Motor neuron (in vitro differentiated cells): ENCODE measurements at regions not wholly inside any gene's neighbourhood (a gene's known extent, or its start where the extent isn't known, plus 50 kb on each side); places are given as distances from the start of the nearest gene placed in this dataset.
"Not testable (repeated sequence)": the region's sequence is repeated elsewhere in the genome, so short reads cannot be mapped to it uniquely, and the experiment has no call there.

Experiments used
- ATAC-seq, 8 experiments: fragments of 200-7000 bp; cut with Tn5 transposase; replicated peaks in 6 of 8; 2 replicates each; pipeline ENCODE4 v1.8.0; 2021; ENCODE audit warnings: mild to moderate bottlenecking in 8 of 8, moderate library complexity in 8 of 8
- H3K27ac ChIP-seq, 2 donors: fragments of 250-450 bp; sonication (Bioruptor Pico); 2 replicates each; pipeline ENCODE4 v1.9.0; 2021; ENCODE audit warnings: antibody characterized with exemption in 2 of 2, mild to moderate bottlenecking in 2 of 2, moderate library complexity in 1 of 2
- H3K4me1 ChIP-seq, 2 donors: fragments of 250-450 bp; sonication (Bioruptor Pico); replicated peaks in 1 of 2; 2 replicates each; pipeline ENCODE4 v1.6.1; 2021; ENCODE audit warnings: antibody characterized with exemption in 2 of 2, mild to moderate bottlenecking in 2 of 2, moderate library complexity in 1 of 2
- H3K4me3 ChIP-seq, 5 donors: fragments of 250-450 bp; sonication (Bioruptor Pico); 2 replicates each; pipeline ENCODE4 v1.9.0; 2021; ENCODE audit warnings: antibody characterized with exemption in 5 of 5, mild to moderate bottlenecking in 5 of 5, moderate library complexity in 4 of 5
- WGBS, 10 experiments: fragments of 450-650 bp; shearing (Covaris generic); methylation state at CpG; one replicate each; pipeline ENCODE4 v1.0.0; 2022; 5-methylcytosine and 5-hydroxymethylcytosine counted together
- in situ Hi-C, 9 experiments: fragments of 400-800 bp; cut with MboI; loops; one replicate each; pipeline ENCODE4 v1.15.0; 2021; ENCODE audit warnings: low sequenced_read_pairs in 9 of 9, low pct_unique_long_range_greater_than_20kb in 2 of 9; ENCODE audit not compliant: unreplicated experiment in 9 of 9

GRCh38 chr7:106348231-106348630, 63.4 kb upstream of the NAMPT start:
- H3K27ac ChIP-seq = no peak overlapping the region
- no peaks in the 10 kb centered on the region for H3K4me1 ChIP-seq
- in situ Hi-C loops = no loop called here
- no peak for ATAC-seq
- no peak overlapping the region for H3K4me3 ChIP-seq

DNA sequence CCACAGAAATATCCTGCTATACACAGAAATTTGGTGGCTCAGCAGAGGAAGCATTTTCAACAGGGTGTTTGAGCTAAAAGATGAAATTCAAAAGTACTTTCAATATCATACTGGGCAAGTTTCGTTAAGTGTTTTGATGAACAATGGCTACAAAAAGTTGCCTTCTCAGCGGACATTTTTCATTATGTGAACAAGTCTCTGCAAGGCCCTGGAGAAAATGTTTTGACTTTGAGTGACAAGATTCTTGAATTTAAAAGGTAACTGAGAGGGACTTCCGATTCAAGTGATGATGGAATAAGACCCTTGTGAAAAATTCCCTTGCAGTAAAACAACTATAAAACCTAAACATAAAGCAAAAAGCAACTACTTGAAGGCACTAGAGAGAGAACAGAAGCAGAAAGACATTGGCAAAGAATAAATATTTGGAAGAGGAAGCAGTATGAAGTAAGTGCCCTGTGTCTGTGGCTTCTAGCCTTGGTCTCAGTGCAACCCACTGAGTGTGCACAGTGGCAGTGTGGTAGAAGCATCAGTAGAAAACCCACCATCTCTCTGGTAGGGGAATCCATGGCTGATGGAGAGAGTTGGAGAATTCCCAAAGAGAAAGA, 62.5 kb upstream of the NAMPT start:
- in situ Hi-C loops = no loop called here
- 75 to 97% (median 90%) methylated on average over 1 to 3 of the region's 3 CpGs for WGBS, 10 experiments
- H3K27ac ChIP-seq = no peak overlapping the region
- H3K4me1 ChIP-seq = no peaks in the 10 kb centered on the region
- no peak overlapping the region for H3K4me3 ChIP-seq
- no peak for ATAC-seq

DNA sequence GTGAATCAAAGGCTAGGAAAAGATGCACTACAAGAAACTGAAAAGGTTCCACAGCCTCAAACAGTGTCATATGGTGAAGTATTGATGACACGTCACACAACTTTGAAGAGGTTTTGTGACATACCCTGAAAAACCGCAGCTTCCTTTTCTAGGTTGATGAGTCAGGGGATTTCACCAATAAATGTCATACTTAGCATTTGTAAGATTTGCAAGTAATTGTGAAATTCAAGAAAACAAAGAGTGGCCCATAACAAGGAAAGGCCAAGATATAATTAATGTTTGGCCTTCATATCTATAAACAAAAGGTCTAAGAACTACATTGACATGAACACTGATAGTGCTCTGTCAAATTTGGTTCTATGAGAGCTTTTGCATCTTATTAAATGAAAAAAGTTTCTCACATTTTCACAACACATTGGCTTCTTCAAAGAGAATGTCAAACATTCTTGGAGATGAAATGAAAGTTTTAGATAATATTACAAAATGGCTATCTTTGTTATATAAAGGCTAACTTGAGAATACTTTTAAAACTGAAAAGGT, 62.0 kb upstream of the NAMPT start:
- no peak overlapping the region for H3K4me3 ChIP-seq
- ATAC-seq = peak in 2 of 8 experiments; percentile 92 to 96
- WGBS, 10 experiments = 0 to 100% (median 80%) methylated on average over 1 to 2 of the region's 2 CpGs; no CpG with 5 or more reads in 1 of the 10 experiments
- H3K27ac ChIP-seq = no peak overlapping the region
- H3K4me1 ChIP-seq = no peaks in the 10 kb centered on the region
- in situ Hi-C loops = no loop called here

GRCh38 chr7:106346167-106346677, 61.4 kb upstream of the NAMPT start:
- H3K4me3 ChIP-seq = no peak overlapping the region
- 29 to 89% (median 61%) methylated on average over 1 to 2 of the region's 2 CpGs; no CpG with 5 or more reads in 1 of the 10 experiments for WGBS, 10 experiments
- in situ Hi-C loops = no loop called here
- ATAC-seq = peak in 2 of 8 experiments; percentile 24 to 25
- H3K4me1 ChIP-seq = no peaks in the 10 kb centered on the region
- H3K27ac ChIP-seq = no peak overlapping the region

DNA sequence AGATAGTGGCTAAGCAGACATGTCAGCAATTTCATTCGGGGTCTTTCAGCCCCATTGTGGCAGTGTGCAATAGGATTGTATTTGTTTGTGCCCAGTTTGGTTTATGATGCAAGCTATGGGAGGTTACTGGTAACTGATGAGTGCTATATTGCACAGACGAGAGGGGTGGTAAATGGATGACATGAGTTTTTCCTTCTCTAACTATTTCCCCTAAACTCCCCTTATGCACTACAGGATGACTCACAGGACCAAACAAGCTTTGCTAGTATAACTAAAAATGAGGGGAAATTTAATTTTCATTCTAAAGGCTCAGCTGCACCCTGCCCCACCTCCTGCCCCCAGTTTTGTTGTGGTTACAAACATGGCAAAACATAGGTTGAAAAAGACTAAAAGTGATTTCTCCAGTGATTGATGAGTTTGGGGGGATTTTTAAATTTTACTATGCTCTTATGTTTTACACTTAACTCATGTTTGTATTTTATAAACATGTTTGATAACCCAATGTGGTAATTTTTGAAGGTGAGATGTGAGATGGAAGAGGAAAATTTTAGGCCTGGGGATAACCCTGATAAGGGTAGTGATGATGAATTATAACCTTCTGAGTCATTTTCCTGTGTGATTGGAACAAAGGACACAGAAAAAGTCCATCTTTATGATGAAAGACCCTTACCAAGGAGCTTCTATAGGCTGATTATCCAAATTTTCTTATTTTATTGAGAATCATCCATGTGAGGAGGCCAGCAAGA, 60.8 kb upstream of the NAMPT start:
- Histone ChIP-seq H3K4me3 (no peak overlapping the region), H3K27ac (no peak overlapping the region), H3K4me1 (no peaks in the 10 kb centered on the region)
- no peak for ATAC-seq
- 0 to 83% (median 71%) methylated on average over 1 to 2 of the region's 2 CpGs; no CpG with 5 or more reads in 4 of the 10 experiments for WGBS, 10 experiments
- in situ Hi-C loops = no loop called here

- 80 to 100% (median 96%) methylated on average over 1 to 4 of the region's 4 CpGs; no CpG with 5 or more reads in 1 of the 10 experiments for WGBS, 10 experiments
- in situ Hi-C loops = no loop called here
- Histone ChIP-seq H3K27ac (no peak overlapping the region), H3K4me3 (no peak overlapping the region), H3K4me1 (no peaks in the 10 kb centered on the region)
- ATAC-seq = no peak
Measured at GRCh38 chr7:106344861-106345260, 60.1 kb upstream of the NAMPT start.

GRCh38 chr7:106344211-106344610, 59.4 kb upstream of the NAMPT start:
- Histone ChIP-seq H3K4me1 (no peaks in the 10 kb centered on the region), H3K4me3 (no peak overlapping the region), H3K27ac (no peak overlapping the region)
- 66 to 100% (median 82%) methylated on average over 1 to 3 of the region's 3 CpGs; no CpG with 5 or more reads in 1 of the 10 experiments for WGBS, 10 experiments
- ATAC-seq = no peak
- in situ Hi-C loops = no loop called here

DNA sequence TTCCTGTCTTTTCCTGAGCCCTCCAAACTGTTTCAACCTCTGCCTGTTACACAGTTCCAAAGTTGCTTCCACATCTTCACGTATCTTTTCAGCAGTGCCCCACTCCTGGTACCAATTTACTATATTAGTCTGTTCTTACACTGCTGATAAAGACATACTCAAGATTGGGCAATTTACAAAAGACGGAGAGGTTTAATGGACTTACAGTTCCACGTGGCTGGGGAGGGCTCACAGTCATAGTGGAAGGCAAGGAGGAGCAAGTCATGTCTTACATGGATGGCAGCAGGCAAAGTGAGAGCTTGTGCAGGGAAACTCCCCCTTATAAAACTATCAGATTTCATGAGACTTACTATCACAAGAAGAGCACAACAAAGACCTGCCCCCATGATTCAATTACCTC, 57.3 kb upstream of the NAMPT start:
- H3K4me1 ChIP-seq, in situ Hi-C loops: not testable (repeated sequence)
- 0 to 83% (median 67%) methylated on average over 1 to 3 of the region's 3 CpGs; no CpG with 5 or more reads in 2 of the 10 experiments for WGBS, 10 experiments

DNA sequence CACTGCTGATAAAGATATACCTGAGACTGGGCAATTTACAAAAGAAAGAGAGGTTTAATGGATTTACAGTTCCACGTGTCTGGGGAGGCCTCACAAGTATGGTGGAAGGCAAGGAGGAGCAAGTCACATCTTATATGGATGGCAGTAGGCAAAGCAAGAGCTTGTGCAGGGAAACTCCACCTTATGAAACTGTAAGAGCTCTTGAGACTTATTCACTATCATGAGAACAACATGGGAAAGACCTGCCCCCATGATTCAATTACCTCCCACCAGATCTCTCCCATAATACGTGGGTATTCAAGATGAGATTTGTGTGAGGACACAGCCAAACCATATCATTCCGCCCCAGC, 55.4 kb upstream of the NAMPT start:
- H3K27ac ChIP-seq, in situ Hi-C loops, ATAC-seq, H3K4me3 ChIP-seq, H3K4me1 ChIP-seq: not testable (repeated sequence)
- 0 to 65% (median 45%) methylated on average over 1 to 3 of the region's 3 CpGs; no CpG with 5 or more reads in 3 of the 10 experiments for WGBS, 10 experiments

More for the DNA sequence above, 57.3 kb upstream of the NAMPT start:
- not testable (repeated sequence) for H3K27ac ChIP-seq, H3K4me3 ChIP-seq, ATAC-seq

DNA sequence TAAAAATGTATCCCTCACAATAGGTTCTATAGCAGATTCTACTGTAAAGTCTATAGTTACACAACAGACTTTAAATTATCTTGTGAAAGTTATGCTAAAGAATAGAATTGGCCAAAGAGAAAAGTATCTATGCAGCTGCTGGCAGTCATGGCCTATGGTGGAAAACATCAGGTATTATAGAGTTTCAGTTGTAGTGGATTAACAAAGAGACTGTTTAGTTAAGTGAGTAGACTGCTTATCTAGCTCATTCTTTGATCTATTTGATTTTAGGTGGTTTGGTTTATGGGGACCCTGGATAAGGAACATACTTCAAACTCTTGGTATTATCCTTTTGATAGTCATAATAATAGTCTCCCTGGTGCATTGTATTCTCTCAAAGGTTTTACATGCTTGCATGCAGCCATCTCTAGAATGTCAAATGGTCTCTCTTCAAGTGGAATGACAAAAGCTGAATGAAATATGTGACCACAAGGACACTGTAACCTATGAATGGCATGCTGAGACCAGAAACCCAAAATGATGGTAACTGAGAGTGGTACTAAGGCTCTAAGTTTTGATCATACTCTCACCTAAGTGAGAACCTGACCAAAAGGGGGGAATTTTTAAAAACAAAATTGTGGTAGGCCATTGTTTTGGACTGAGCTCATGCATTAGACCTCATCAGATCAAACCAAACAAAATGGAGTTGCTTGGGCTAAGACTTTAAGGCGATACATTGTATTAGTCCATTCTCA, 54.9 kb upstream of the NAMPT start:
- in situ Hi-C loops = no loop called here
- Histone ChIP-seq H3K4me1 (no peaks in the 10 kb centered on the region), H3K4me3 (no peak overlapping the region), H3K27ac (no peak overlapping the region)
- 10 to 83% (median 73%) methylated on average over 1 of the region's 1 CpG; no CpG with 5 or more reads in 6 of the 10 experiments for WGBS, 10 experiments
- ATAC-seq = no peak

DNA sequence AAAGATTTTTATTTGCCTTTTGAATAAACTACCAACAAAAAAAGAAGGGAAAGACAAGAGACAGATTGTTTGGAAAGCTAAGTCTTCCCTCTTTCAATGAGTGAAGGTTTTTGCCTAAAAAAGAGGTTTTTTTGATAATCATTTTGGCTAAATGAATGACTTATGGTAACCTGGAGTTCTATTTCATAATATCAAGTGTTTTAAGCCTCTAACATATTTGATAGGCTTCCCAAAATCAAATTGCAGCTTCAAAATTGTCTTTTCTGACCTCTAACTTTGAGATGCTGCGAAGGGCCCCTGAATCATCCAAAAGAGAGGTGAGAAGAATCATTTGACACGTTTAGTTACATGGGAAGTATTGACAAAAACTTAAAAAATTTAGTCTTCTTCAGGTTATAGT, 53.0 kb upstream of the NAMPT start:
- H3K4me3 ChIP-seq = no peak overlapping the region
- no peaks in the 10 kb centered on the region for H3K4me1 ChIP-seq
- no peak for ATAC-seq
- WGBS, 10 experiments = 23 to 74% (median 52%) methylated on average over 1 to 2 of the region's 2 CpGs; no CpG with 5 or more reads in 1 of the 10 experiments
- H3K27ac ChIP-seq = no peak overlapping the region
- in situ Hi-C loops = no loop called here

- in situ Hi-C loops = no loop called here
- Histone ChIP-seq H3K4me1 (no peaks in the 10 kb centered on the region), H3K27ac (no peak overlapping the region), H3K4me3 (no peak overlapping the region)
- ATAC-seq = peak in 2 of 8 experiments; percentile 19 to 94
Measured at GRCh38 chr7:106335814-106336213, 51.0 kb upstream of the NAMPT start.
